Loucy (cell line): ENCODE measurements at regions not wholly inside any gene's neighbourhood (a gene's known extent, or its start where the extent isn't known, plus 50 kb on each side); places are given as distances from the start of the nearest gene placed in this dataset.

Experiments
- H2AFZ ChIP-seq: fragments of 200-600 bp; sonication (generic); 2 replicates; pipeline ENCODE4 v1.6.0; 2016; ENCODE audit warnings: antibody characterized with exemption, mild to moderate bottlenecking, low read length, moderate library complexity
- H3F3A ChIP-seq: fragments of 200-600 bp; 2 replicates; pipeline ENCODE4 v1.6.0; 2016; ENCODE audit warnings: antibody characterized with exemption, low read depth, mild to moderate bottlenecking
- H3K27me3 ChIP-seq: fragments of 200-600 bp; sonication (generic); 2 replicates; pipeline ENCODE4 v1.6.1; 2014; ENCODE audit warnings: low read length, mild to moderate bottlenecking; ENCODE audit not compliant: insufficient read depth, poor library complexity, severe bottlenecking
- H3K36me3 ChIP-seq: fragments of 200-600 bp; sonication (generic); 2 replicates; pipeline ENCODE4 v1.6.1; 2016; ENCODE audit warnings: low read length; ENCODE audit not compliant: insufficient read depth
- H3K4me1 ChIP-seq: fragments of 200-600 bp; sonication (generic); 2 replicates; pipeline ENCODE4 v1.5.1; 2014; ENCODE audit warnings: low read length, mild to moderate bottlenecking; ENCODE audit not compliant: insufficient read depth, poor library complexity, severe bottlenecking
- H3K4me2 ChIP-seq: fragments of 200-600 bp; sonication (generic); 2 replicates; pipeline ENCODE4 v1.6.0; 2014; ENCODE audit warnings: antibody characterized with exemption, low read length, low read depth, mild to moderate bottlenecking; ENCODE audit not compliant: poor library complexity, severe bottlenecking
- H3K4me3 ChIP-seq: fragments of 200-600 bp; sonication (generic); 2 replicates; pipeline ENCODE4 v1.5.1; 2014; ENCODE audit warnings: low read length, mild to moderate bottlenecking, mixed read lengths; ENCODE audit not compliant: poor library complexity, severe bottlenecking
- H3K79me2 ChIP-seq: fragments of 200-600 bp; sonication (generic); 2 replicates; pipeline ENCODE4 v1.6.1; 2014; ENCODE audit warnings: low read length; ENCODE audit not compliant: insufficient read depth
- H3K9ac ChIP-seq: fragments of 200-600 bp; sonication (generic); 2 replicates; pipeline ENCODE4 v1.6.0; 2014; ENCODE audit warnings: mild to moderate bottlenecking, low read depth, low read length, moderate library complexity; ENCODE audit not compliant: poor library complexity, severe bottlenecking
- H3K9me2 ChIP-seq: fragments of 200-600 bp; sonication (generic); replicated peaks from 2 replicates; pipeline ENCODE4 v1.6.1; 2016; ENCODE audit warnings: low read depth, low read length, mixed read lengths
- H3K9me3 ChIP-seq: fragments of 200-600 bp; sonication (generic); 2 replicates; pipeline ENCODE4 v1.6.1; 2014; ENCODE audit warnings: mild to moderate bottlenecking, antibody characterized with exemption, low read length, low read depth; ENCODE audit not compliant: insufficient read depth
- H4K20me1 ChIP-seq: fragments of 200-600 bp; sonication (generic); 2 replicates; pipeline ENCODE4 v1.6.0; 2014; ENCODE audit warnings: antibody characterized with exemption, low read length, mild to moderate bottlenecking; ENCODE audit not compliant: insufficient read depth, poor library complexity, severe bottlenecking
- EZH2phosphoT487 ChIP-seq: fragments of 200-600 bp; IDR thresholded peaks from 2 replicates; pipeline ENCODE4 v1.6.1; 2018; ENCODE audit warnings: antibody characterized with exemption, mild to moderate bottlenecking, moderate library complexity, borderline replicate concordance
- TF ChIP-seq, protein P1 (sequence below): fragments of 200-600 bp; sonication (generic); conservative IDR thresholded peaks from 2 replicates; pipeline ENCODE4 v1.5.1; 2014; ENCODE audit warnings: mild to moderate bottlenecking, antibody characterized with exemption, low read length

GRCh38 chr7:145269418-145270161, 433.7 kb upstream of the TPK1 start:
- no peaks in the 10 kb centered on the region for H3F3A ChIP-seq
- no peaks in the 10 kb centered on the region for H3K9me3 ChIP-seq
- no peak overlapping the region for H2AFZ ChIP-seq
- TF ChIP-seq, protein P1, sequence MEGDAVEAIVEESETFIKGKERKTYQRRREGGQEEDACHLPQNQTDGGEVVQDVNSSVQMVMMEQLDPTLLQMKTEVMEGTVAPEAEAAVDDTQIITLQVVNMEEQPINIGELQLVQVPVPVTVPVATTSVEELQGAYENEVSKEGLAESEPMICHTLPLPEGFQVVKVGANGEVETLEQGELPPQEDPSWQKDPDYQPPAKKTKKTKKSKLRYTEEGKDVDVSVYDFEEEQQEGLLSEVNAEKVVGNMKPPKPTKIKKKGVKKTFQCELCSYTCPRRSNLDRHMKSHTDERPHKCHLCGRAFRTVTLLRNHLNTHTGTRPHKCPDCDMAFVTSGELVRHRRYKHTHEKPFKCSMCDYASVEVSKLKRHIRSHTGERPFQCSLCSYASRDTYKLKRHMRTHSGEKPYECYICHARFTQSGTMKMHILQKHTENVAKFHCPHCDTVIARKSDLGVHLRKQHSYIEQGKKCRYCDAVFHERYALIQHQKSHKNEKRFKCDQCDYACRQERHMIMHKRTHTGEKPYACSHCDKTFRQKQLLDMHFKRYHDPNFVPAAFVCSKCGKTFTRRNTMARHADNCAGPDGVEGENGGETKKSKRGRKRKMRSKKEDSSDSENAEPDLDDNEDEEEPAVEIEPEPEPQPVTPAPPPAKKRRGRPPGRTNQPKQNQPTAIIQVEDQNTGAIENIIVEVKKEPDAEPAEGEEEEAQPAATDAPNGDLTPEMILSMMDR: no peak
- TF ChIP-seq EZH2phosphoT487: no peak
- H3K4me2 ChIP-seq: no peak overlapping the region
- no peaks in the 10 kb centered on the region for H3K36me3 ChIP-seq
- no peaks in the 10 kb centered on the region for H4K20me1 ChIP-seq
- H3K9me2 ChIP-seq: no peaks in the 10 kb centered on the region
- H3K27me3 ChIP-seq: no peaks in the 10 kb centered on the region
- H3K4me3 ChIP-seq: no peak overlapping the region
- H3K79me2 ChIP-seq: no peaks in the 10 kb centered on the region
- no peak overlapping the region for H3K9ac ChIP-seq
- no peaks in the 10 kb centered on the region for H3K4me1 ChIP-seq

GRCh38 chr7:145265180-145265579, 429.3 kb upstream of the TPK1 start:
- Histone ChIP-seq H3K4me2 (no peak overlapping the region), H3K9ac (no peak overlapping the region), H3K36me3 (no peaks in the 10 kb centered on the region), H3K9me2 (no peaks in the 10 kb centered on the region), H3K4me3 (no peak overlapping the region), H3K27me3 (no peaks in the 10 kb centered on the region), H3F3A (no peaks in the 10 kb centered on the region), H3K9me3 (no peaks in the 10 kb centered on the region), H3K4me1 (no peaks in the 10 kb centered on the region), H2AFZ (no peak overlapping the region), H4K20me1 (no peaks in the 10 kb centered on the region), H3K79me2 (no peaks in the 10 kb centered on the region)
- TF ChIP-seq, protein P1: no peak
- no peak for TF ChIP-seq EZH2phosphoT487

DNA sequence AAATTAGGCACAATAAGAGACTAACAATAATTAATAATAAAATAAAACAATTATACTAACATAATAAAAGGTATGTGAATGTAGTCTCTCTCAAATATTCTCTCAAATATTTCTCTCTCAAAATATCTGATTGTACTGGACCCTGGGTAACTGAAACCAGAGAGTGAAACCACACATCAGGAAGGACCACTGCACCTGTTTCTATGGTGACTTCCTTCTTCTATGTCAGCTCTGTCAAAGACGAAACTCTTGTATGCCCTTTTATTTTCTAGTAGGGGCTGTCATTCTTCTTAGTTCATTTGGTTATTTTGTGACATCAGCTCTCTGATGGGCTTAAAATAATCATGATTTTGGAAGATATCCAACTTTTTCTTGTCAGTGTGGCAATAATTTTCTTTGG, 428.0 kb upstream of the TPK1 start:
- Histone ChIP-seq H3K9me2 (no peaks in the 10 kb centered on the region), H3K79me2 (no peaks in the 10 kb centered on the region), H3K4me1 (no peaks in the 10 kb centered on the region), H3F3A (no peaks in the 10 kb centered on the region), H3K4me2 (no peak overlapping the region), H3K27me3 (no peaks in the 10 kb centered on the region), H2AFZ (no peak overlapping the region), H4K20me1 (no peaks in the 10 kb centered on the region), H3K4me3 (no peak overlapping the region), H3K36me3 (no peaks in the 10 kb centered on the region), H3K9ac (no peak overlapping the region), H3K9me3 (no peaks in the 10 kb centered on the region)
- TF ChIP-seq, protein P1: no peak
- no peak for TF ChIP-seq EZH2phosphoT487
